ENCODE measurements at regions not wholly inside any gene's neighbourhood (a gene's known extent, or its start where the extent isn't known, plus 50 kb on each side); places are given as distances from the start of the nearest gene placed in this dataset.

GRCh38 chr2:37775908-37776250 lies 104.4 kb upstream of the CDC42EP3 start:
- TF ChIP-seq CTCF (IDR thresholded peaks at IDR 0.05) (no peak), POLR2A (IDR thresholded peaks at IDR 0.05) (no peak)
